CD4-positive, alpha-beta T cell treated with Interleukin-4 for 4 hours (primary cell): ENCODE measurements at regions not wholly inside any gene's neighbourhood (a gene's known extent, or its start where the extent isn't known, plus 50 kb on each side); places are given as distances from the start of the nearest gene placed in this dataset.

Experiments used
- DNase-seq: peaks from one replicate; pipeline ENCODE4 v3.0.0-alpha.2; 2020

GRCh38 chr4:122203407-122203806, 51.3 kb downstream of the BLTP1 start:
- no peak for DNase-seq

GRCh38 chr4:122205687-122206086, 53.6 kb downstream of the BLTP1 start:
- no peak for DNase-seq

DNA sequence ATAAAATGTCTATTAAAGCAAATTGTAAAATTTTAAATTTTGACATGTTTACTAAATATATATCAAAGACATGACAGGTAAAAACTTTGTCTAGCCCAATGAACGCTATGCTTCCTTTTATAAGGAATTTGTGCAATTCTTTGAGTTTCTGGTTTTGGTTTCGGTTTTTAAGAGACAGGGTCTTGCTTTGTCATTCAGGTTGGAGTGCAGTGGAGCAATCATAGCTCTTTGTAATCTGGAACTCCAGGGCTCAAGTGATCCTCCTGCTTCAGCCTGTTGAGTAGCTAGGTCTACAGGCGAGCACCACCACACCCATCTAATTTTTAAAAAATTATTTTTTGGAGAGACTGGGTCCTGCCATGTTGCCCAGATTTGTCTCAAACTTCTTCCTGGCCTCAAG, 60.7 kb downstream of the BLTP1 start:
- no peak for DNase-seq

DNA sequence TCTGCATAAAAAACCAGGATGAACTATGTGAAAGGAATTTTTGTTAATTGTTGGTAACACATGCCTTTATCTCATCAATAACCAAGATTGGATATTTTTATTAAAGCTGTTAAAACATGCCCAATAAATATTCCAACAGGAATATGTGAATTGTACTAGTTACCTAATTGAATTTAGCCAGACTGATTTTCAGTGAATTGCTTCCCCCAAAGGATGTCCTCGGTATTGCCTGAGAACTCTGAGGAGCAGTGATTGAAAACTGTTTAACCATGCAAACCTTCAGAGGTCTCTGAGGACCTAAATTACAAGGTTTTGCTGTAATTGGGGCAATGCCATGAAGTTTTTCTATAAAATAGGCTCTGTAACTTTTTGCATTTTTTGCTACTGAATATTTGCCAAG, 66.6 kb downstream of the BLTP1 start:
- DNase-seq: peak; percentile 3

DNA sequence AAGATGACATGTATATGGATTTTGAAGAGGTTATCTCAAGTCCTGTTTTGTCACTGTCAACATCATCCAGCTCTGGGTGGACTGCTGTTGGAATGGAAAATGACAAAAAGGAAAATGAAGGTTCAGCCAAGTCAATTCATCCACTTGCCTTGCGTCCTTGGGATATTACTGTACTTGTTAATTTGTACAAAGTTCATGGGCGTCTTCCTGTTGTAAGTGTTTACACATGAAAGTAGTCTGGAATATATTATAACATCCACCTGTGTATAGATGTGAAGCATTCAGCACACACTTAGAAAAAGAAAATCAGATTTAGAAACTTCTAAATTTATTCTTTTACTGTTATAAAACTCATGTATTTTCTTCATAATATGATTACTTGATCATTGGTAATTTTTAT, 67.2 kb downstream of the BLTP1 start:
- DNase-seq: no peak

DNA sequence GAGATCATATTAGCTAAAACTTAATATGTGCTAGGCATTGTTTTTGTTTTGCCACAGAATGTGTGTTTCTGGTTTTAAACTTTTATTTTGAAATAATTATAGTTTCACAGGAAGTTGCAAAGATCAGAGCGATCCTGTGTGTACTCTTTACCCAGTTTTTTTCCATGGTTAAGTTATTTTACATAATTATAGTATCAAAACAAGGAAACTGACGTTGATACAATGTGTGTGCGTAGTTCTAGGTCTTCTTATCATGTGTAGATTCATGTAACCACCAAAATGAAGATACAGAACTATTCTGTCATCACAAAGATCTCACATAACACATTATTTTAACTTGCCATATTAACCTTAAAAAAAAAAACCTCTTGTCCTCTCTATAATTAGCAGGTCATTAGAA, 69.2 kb downstream of the BLTP1 start:
- peak; percentile 4 for DNase-seq

GRCh38 chr4:122224348-122224747, 72.2 kb downstream of the BLTP1 start:
- peak; percentile 6 for DNase-seq

- DNase-seq: no peak
These were observed 75.1 kb downstream of the BLTP1 start for GRCh38 chr4:122227202-122227601.

DNA sequence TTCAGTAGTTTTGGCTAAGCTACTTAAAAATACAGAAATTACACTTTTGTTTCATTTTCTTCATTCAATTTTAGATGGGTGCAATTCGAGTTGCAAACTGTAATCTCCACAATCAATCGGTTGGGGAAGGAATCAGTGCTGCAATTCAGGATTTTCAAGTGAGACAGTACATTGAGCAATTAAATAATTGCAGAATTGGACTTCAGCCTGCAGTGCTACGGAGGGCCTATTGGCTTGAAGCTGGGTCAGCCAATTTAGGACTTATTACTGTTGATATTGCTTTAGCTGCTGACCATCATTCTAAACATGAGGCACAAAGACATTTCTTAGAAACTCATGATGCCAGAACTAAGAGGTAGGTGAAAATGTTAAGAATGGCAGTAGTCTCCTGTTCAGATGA, 77.7 kb downstream of the BLTP1 start:
- no peak for DNase-seq

DNA sequence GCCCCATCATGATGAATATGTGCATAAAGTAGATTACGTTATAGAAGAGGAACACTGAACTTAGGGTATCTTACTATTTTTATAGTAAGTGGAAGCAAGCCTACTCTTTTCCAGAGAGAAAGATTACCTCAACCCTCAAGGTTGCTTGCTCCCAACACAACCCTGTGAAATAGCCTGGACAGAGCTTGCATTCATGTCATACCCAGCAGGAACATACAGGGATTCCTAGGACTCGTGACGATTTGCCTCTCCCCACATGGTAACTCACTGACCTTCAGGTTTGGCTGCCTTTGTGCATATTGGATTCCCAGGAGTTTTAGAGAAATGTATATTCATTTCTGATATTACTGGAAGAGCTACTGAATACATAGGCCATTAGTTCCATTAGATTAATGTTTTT, 80.5 kb downstream of the BLTP1 start:
- DNase-seq: no peak

- no peak for DNase-seq
These were observed 82.6 kb downstream of the BLTP1 start for GRCh38 chr4:122234686-122235085.

DNA sequence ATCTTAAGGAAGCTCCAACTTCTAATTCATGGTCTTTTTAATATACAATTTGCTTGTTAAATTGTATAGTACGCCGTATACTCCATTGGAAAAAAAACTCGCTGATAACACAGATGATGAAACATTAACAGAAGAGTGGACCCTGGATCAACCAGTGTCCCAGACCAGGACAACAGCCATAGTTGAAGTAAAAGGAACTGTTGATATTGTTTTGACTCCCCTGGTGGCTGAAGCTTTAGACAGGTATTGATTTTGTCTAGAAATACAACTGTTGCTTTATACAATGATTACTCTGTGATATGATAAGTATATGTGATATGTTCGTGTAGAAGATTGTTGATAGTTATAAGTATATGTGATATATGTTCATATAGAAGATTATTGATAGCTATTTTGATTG, 91.7 kb downstream of the BLTP1 start:
- DNase-seq: no peak

DNA sequence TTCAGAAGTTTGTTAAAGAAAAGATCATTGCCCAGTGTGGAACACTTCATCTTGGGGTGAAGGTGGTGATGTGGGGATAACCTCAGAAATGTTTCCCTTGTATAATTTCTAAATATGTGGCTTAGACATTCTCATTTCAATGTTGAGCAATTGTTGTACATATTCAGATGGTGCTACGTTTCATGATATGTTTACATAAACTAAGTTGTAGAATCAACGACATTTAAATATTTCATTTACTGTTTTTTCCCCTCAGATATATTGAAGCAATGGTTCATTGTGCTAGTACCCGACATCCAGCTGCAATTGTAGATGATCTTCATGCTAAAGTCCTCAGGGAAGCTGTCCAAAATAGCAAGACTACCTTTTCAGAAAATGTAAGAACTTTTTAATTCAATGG, 92.6 kb downstream of the BLTP1 start:
- DNase-seq: no peak

- no peak for DNase-seq
These were observed 94.4 kb downstream of the BLTP1 start for GRCh38 chr4:122246551-122246950.

DNA sequence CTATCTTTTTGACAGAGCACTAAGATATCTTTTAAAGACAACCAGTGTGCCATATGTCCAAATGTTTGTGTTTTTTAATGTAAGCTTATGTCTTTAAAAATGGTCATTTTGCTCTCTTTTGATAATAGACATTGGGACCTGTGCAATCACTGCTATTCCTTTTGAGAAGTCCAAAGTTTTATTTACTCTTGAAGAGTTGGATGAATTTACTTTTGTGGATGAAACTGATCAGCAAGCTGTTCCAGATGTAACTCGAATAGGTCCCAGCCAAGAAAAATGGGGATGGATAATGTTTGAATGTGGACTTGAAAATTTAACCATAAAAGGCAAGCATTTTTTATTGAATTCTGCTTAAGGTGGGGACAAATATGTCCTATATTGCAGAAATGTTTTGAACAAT, 97.2 kb downstream of the BLTP1 start:
- DNase-seq: no peak

DNA sequence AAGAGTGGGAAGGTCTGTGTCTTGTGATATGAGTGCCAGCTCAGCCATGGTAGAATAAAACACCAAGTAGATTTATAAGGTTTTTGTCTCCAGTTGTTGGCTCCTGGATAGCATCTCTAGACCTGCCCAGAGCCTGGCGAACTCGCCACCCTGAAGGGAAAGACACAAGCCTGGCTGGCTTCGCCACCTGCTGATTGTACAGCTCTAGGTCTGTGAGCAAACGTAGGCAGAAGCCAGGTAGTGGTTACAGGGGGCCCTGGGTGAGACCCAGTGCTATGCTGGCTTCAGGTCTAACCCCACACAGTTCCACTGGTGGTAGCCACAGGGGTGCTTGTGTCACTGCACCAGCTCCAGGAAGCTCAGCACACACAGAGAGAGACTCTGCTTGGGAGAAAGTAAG, 100.5 kb downstream of the BLTP1 start:
- no peak for DNase-seq

DNA sequence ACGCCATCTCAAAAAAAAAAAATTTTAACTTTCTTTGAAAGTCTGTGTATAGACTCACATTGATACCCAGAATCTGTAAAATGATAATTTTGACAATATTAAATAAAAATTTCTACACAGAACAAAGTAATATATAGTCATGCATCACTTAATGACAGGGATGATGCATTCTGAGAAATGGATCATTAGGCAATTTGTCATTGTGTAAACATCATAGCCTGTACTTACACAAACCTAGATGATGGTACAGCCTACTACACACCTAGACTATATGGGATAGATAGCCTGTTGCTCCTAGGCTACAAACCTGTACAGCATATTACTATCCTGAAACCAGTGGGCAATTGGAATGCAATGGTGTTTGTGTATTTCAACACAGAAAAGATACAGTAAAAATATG, 107.7 kb downstream of the BLTP1 start:
- DNase-seq: no peak

- no peak for DNase-seq
These were observed 102.5 kb upstream of the ADAD1 start for GRCh38 chr4:122276359-122276758.

DNA sequence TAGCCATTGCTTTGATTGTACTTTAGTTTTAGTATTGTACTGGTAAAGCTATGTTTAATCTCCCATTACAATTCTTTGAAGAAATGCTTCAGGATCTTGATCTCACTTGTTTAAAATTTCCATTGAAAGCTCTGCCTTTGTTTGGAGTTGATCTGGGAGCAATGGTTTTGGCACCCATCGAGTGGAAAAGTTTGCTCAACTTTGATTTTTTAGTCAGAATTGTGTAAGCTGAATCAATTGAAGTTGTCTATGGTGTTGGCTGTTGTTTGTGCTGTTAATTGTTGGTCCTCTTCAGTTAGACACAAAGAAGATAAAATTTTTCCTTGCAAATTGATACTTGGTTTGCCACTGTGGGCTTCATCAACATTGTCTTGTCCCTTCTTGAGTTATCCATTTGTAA, 99.8 kb upstream of the ADAD1 start:
- DNase-seq: no peak

GRCh38 chr4:122279670-122280069, 99.1 kb upstream of the ADAD1 start:
- DNase-seq: no peak

- no peak for DNase-seq
These were observed 93.5 kb upstream of the ADAD1 start for GRCh38 chr4:122285285-122285684.

DNA sequence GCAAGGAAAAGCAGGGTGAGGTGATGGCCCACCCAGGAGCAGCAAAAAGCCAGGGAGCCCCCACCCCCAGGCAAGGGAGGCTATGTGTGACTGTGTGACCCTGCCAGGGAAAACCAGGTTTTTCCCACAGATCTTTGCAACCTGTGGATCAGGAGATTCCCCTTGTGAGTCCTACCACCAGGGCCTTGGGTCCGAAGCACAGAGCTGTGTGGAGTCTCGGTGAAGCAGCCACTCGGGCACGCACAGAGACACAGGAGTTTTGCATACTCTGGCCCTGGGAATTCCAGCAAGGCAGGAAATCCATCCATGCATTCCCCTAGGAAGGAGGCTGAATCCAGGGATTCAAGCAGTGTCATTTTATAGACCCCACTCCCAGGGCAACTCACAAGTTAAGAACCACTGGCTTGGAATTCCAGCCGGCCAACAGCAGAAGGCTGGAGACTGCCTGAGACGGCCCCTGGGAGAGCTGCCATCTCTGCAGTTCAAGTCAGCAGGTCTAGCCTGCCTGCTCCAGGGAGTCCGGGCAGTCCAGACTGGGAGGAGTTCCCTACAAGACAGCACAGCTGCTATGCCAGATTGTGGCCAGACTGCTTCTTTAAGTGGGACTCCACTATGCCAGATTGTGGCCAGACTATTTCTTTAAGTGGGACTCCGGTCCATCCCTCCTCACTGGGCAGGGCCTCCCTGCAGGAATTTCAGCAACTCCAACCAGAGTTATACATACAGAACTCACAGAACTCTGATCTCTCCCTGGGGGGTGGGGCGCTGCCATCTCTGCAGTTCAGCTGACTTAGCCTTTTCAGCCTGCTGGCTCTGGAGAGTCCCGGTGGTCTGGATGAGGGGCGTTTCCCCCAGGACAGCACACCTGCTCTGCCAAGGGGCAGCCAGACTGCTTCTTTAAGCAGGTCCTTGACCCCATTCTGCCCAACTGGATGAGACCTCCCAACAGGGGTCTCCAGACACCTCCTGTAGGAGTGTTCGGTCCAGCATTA, 85.1 kb upstream of the ADAD1 start:
- no peak for DNase-seq

DNA sequence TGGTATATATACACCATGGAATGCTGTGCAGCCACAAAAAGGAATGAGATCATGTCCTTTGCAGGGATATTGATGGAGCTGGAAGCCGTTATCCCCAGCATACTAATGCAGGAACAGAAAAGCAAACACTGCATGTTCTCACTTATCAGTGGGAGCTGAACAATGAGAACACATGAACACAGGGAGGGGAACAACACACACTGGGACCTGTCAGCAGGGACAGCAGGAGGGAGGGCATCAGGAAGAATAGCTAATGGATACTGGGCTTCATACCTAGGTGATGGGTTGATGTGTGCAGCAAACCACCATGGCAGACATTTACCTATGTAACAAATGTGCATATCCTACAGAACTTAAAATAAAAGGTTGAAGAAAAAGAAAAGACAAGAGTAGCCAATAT, 81.1 kb upstream of the ADAD1 start:
- DNase-seq: no peak

GRCh38 chr4:122300776-122301175, 78.0 kb upstream of the ADAD1 start:
- no peak for DNase-seq

- no peak for DNase-seq
These were observed 73.0 kb upstream of the ADAD1 start for GRCh38 chr4:122305853-122306252.
